Hindlimb muscle (tissue), 1 donor: ENCODE measurements at regions not wholly inside any gene's neighbourhood (a gene's known extent, or its start where the extent isn't known, plus 50 kb on each side); places are given as distances from the start of the nearest gene placed in this dataset.
"Not testable (repeated sequence)": the region's sequence is repeated elsewhere in the genome, so short reads cannot be mapped to it uniquely, and the experiment has no call there.

Source experiments
- DNase-seq: peaks from one replicate; pipeline ENCODE4 v3.0.0-alpha.2; 2013

GRCh38 chr7:42720991-42721796 is 190.7 kb downstream of the C7orf25 start:
- no peak for DNase-seq

- no peak for DNase-seq
Measured at GRCh38 chr7:42720012-42720411, 191.9 kb downstream of the C7orf25 start.

GRCh38 chr7:42718466-42718865 is 193.4 kb downstream of the C7orf25 start:
- DNase-seq: not testable (repeated sequence)

- peak; percentile 52 for DNase-seq
Measured at GRCh38 chr7:42714356-42714755, 197.5 kb downstream of the C7orf25 start.

DNA sequence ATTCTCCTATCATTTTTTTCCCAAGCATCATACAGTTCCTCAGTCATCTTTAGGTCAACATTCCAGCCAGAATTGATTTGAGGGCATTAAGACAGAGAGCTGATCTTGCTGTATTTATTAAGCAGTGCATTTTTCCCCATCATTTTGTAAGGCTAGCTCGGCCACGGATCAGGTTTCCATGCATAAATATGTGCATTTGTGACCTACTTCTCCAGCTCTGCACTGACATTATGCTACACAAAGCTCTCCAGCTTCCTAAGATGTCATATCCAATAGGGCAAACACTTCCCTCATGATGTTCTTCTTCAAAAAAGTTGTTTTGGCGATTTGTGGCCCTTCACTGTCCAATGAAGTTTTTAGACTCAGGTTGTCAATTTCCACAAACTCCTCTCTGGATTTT is 202.6 kb downstream of the C7orf25 start:
- no peak for DNase-seq

- no peak for DNase-seq
Measured at GRCh38 chr7:42704710-42705109, 207.2 kb downstream of the C7orf25 start.

GRCh38 chr7:42702647-42703046 is 209.2 kb downstream of the C7orf25 start:
- DNase-seq: no peak

GRCh38 chr7:42700406-42701327 is 211.2 kb downstream of the C7orf25 start:
- DNase-seq: no peak

- no peak for DNase-seq
Measured at GRCh38 chr7:42699380-42700178, 212.3 kb downstream of the C7orf25 start.

- peak; percentile 67 for DNase-seq
Measured at GRCh38 chr7:42698600-42699374, 213.1 kb downstream of the C7orf25 start.

- DNase-seq: peak; percentile 85
Measured at GRCh38 chr7:42694894-42695507, 216.9 kb downstream of the C7orf25 start.

DNA sequence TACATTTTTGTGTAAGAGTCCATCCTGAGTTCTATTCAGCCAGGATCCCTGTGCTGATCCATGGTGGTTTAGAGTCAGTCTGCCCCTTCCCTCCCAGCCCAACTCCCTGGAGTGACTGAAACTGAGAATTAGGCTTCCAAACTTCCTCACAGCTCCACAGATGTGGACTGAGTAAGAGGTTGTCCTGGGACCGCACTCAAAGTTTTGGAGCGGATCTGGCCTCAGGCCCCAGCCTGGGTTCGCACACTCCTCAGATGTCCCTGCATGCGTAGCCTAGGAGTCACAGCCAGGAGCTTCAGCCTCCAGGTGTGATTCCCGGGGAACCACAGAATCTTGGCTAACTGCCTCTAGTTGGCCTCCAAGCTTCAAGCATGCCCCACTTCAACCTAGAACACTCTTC is 218.1 kb downstream of the C7orf25 start:
- DNase-seq: peak; percentile 52

GRCh38 chr7:42692621-42693020 is 219.2 kb downstream of the C7orf25 start:
- peak; percentile 77 for DNase-seq

- no peak for DNase-seq
Measured at GRCh38 chr7:42690794-42691639, 220.9 kb downstream of the C7orf25 start.

DNA sequence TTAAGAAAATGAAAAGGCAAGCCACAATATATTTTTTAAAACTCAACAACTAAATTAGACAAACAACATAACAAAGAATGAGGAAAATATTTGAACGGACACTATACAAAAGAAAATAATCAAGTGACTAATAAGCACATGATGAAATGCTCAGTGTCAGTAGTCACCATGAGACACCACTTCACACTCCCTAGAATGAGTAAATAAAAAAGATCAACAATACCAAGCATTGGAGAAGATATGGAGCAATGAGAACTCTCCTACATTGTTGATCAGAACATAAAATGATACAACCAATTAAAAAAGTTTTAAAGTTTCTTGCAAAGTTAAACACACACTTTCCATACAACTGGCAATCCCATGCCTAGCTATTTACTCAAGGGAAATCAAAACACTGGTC is 222.2 kb downstream of the C7orf25 start:
- no peak for DNase-seq

- no peak for DNase-seq
Measured at GRCh38 chr7:42688056-42688371, 223.9 kb downstream of the C7orf25 start.

DNA sequence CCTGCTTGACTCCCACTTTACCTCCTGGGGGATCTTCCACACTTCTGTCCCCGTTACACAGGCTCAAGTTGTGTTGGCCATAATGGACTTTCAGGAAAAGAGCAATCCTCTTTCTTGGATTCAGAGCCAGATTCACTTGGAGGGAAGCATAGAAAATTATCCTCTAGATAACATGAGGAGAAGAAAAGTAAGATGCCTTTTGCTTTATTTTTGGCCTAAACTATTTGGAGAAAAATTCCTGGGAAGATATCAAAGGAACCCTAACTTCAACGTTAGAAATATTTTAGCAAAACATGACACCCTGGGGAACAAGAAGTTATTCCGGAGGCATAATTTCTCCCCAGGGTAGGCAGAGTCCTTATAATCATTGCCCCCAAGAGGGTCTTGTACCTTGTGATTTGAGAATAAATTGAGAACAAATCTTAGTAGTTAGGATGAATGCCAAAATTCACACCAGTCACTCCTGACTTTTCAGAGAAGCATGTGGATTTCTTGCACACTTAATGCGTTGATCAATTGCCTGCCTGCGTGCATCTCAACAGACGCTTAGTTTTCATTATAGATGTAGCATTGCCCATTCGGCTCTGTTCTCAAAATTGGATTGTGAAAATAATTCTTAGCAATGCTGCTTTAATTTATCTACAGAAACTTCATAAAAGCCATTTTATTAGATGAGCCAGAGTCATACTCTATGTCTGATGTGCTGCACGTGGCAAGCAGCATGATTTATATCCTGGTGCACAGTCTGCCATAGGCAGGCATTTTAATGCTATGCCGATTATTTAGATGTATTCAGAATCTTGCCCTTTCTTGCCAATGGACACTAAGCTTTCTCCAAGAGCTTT is 224.4 kb downstream of the C7orf25 start:
- DNase-seq: no peak

DNA sequence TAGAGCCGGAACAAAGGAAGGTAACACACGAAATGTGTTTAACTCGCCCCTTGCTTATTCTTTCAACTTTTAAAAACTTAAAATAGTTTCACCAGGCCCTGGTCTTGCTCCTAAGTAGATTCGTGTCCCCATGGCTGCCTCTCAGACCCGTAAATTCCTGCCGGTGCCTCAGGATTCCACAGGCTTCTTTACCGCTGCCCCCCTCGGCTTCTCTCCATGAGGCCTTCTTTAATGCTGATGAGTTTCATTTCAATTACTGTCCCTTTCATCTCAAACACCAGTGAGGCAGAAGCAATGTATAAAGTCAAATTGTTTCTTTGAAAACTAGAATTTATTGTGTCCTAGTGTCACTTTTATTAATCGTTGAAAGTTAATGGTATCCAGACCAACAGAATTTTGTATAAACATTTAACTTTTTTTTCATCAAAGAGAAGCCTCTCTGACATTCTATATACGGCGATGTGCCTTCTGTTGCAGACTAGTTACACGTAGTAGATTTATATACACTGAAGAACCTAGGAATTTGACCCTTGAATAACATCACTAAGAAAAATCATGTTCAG is 225.2 kb downstream of the C7orf25 start:
- DNase-seq: no peak

- no peak for DNase-seq
Measured at GRCh38 chr7:42685911-42686310, 226.0 kb downstream of the C7orf25 start.
